ENCODE measurements at regions not wholly inside any gene's neighbourhood (a gene's known extent, or its start where the extent isn't known, plus 50 kb on each side); places are given as distances from the start of the nearest gene placed in this dataset.

DNA sequence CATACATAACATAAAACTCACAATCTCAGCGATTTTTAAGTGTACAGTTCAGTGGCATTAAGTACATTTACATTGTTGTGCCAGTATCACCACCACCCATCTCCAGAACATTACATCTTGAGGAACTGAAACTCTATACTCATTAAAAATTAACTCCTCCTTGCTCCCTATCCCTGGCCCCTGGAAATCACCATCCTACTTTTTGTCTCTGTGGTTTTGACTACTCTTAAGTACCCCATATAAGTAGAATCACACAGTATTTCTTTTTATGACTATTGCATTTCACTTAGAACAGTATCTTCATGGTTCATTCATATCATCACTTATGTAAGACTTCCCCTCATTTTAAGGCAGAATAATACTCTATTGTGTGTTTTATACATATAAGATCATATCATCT, 1108.1 kb downstream of the GRIK2 start:
- Histone ChIP-seq H3K79me2 (replicated peaks; ENCODE audit: insufficient read depth, low read length) (no peaks in the 10 kb centered on the region), H2AFZ (ENCODE audit: low read depth, low read length) (no peak overlapping the region), H3K9me2 (ENCODE audit: insufficient read depth, low read length) (no peaks in the 10 kb centered on the region), H3K9ac (ENCODE audit: low read length) (no peak overlapping the region), H3K36me3 (ENCODE audit: insufficient read depth, low read length) (no peaks in the 10 kb centered on the region), H3K4me3 (ENCODE audit: low read length) (no peak overlapping the region), H4K20me1 (ENCODE audit: insufficient read depth) (no peaks in the 10 kb centered on the region), H3F3A (ENCODE audit: insufficient read depth, low read length, poor library complexity, severe bottlenecking) (no peaks in the 10 kb centered on the region), H3K27me3 (ENCODE audit: insufficient read depth, low read depth, low read length) (no peaks in the 10 kb centered on the region), H3K27ac (ENCODE audit: low read length) (no peak overlapping the region), H3K4me2 (ENCODE audit: low read length) (no peak overlapping the region), H3K9me3 (ENCODE audit: low read length) (no peaks in the 10 kb centered on the region)
- TF ChIP-seq, protein P1, sequence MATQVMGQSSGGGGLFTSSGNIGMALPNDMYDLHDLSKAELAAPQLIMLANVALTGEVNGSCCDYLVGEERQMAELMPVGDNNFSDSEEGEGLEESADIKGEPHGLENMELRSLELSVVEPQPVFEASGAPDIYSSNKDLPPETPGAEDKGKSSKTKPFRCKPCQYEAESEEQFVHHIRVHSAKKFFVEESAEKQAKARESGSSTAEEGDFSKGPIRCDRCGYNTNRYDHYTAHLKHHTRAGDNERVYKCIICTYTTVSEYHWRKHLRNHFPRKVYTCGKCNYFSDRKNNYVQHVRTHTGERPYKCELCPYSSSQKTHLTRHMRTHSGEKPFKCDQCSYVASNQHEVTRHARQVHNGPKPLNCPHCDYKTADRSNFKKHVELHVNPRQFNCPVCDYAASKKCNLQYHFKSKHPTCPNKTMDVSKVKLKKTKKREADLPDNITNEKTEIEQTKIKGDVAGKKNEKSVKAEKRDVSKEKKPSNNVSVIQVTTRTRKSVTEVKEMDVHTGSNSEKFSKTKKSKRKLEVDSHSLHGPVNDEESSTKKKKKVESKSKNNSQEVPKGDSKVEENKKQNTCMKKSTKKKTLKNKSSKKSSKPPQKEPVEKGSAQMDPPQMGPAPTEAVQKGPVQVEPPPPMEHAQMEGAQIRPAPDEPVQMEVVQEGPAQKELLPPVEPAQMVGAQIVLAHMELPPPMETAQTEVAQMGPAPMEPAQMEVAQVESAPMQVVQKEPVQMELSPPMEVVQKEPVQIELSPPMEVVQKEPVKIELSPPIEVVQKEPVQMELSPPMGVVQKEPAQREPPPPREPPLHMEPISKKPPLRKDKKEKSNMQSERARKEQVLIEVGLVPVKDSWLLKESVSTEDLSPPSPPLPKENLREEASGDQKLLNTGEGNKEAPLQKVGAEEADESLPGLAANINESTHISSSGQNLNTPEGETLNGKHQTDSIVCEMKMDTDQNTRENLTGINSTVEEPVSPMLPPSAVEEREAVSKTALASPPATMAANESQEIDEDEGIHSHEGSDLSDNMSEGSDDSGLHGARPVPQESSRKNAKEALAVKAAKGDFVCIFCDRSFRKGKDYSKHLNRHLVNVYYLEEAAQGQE (IDR thresholded peaks at IDR 0.05; ENCODE audit: borderline replicate concordance), result no peak
- TF ChIP-seq EZH2 (IDR thresholded peaks at IDR 0.05; ENCODE audit: borderline replicate concordance, insufficient read depth, low read length, poor library complexity, severe bottlenecking) (no peak), SMC3 (conservative IDR thresholded peaks at IDR 0.05; ENCODE audit: poor library complexity) (no peak), EP300 (conservative IDR thresholded peaks at IDR 0.05; ENCODE audit: poor library complexity, severe bottlenecking) (no peak), POLR2AphosphoS5 (IDR thresholded peaks at IDR 0.05) (no peak), MXI1 (conservative IDR thresholded peaks at IDR 0.05; ENCODE audit: poor library complexity, severe bottlenecking) (no peak), RAD21 (conservative IDR thresholded peaks at IDR 0.05) (no peak), TAF1 (IDR thresholded peaks at IDR 0.05; ENCODE audit: low read depth) (no peak)
- TF ChIP-seq, protein P2, sequence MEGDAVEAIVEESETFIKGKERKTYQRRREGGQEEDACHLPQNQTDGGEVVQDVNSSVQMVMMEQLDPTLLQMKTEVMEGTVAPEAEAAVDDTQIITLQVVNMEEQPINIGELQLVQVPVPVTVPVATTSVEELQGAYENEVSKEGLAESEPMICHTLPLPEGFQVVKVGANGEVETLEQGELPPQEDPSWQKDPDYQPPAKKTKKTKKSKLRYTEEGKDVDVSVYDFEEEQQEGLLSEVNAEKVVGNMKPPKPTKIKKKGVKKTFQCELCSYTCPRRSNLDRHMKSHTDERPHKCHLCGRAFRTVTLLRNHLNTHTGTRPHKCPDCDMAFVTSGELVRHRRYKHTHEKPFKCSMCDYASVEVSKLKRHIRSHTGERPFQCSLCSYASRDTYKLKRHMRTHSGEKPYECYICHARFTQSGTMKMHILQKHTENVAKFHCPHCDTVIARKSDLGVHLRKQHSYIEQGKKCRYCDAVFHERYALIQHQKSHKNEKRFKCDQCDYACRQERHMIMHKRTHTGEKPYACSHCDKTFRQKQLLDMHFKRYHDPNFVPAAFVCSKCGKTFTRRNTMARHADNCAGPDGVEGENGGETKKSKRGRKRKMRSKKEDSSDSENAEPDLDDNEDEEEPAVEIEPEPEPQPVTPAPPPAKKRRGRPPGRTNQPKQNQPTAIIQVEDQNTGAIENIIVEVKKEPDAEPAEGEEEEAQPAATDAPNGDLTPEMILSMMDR (IDR thresholded peaks at IDR 0.05; ENCODE audit: poor library complexity, severe bottlenecking), result no peak

DNA sequence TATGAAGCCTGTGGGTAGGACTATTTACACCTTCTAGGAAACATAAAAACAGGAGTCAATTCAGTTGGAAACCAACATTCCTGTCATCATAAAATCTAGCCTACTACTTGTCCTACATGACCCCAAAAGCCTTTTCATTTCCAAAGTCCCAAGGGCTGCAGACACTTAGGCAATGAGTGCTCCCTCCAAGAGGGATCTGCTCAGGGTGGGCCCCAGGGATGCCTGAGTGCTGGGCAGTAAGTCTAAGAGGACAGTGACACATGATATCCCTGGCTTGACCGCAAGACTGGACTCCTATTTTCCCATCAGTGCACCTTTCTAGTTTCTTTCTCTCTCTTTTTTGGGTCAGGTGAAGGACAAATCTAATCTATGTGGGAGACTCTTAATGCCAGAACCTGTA, 1101.3 kb downstream of the GRIK2 start:
- Histone ChIP-seq H3K27me3 (ENCODE audit: insufficient read depth, low read depth, low read length) (no peaks in the 10 kb centered on the region), H3K36me3 (ENCODE audit: insufficient read depth, low read length) (no peaks in the 10 kb centered on the region), H4K20me1 (ENCODE audit: insufficient read depth) (no peaks in the 10 kb centered on the region), H3K4me3 (ENCODE audit: low read length) (no peak overlapping the region), H3K79me2 (replicated peaks; ENCODE audit: insufficient read depth, low read length) (no peaks in the 10 kb centered on the region), H2AFZ (ENCODE audit: low read depth, low read length) (no peak overlapping the region), H3K9ac (ENCODE audit: low read length) (no peak overlapping the region), H3K27ac (ENCODE audit: low read length) (no peak overlapping the region), H3F3A (ENCODE audit: insufficient read depth, low read length, poor library complexity, severe bottlenecking) (no peaks in the 10 kb centered on the region), H3K9me3 (ENCODE audit: low read length) (no peaks in the 10 kb centered on the region), H3K9me2 (ENCODE audit: insufficient read depth, low read length) (no peaks in the 10 kb centered on the region), H3K4me2 (ENCODE audit: low read length) (no peak overlapping the region)
- TF ChIP-seq RAD21 (conservative IDR thresholded peaks at IDR 0.05) (no peak), EP300 (conservative IDR thresholded peaks at IDR 0.05; ENCODE audit: poor library complexity, severe bottlenecking) (no peak), MXI1 (conservative IDR thresholded peaks at IDR 0.05; ENCODE audit: poor library complexity, severe bottlenecking) (no peak), SMC3 (conservative IDR thresholded peaks at IDR 0.05; ENCODE audit: poor library complexity) (no peak), EZH2 (IDR thresholded peaks at IDR 0.05; ENCODE audit: borderline replicate concordance, insufficient read depth, low read length, poor library complexity, severe bottlenecking) (no peak), POLR2AphosphoS5 (IDR thresholded peaks at IDR 0.05) (no peak), TAF1 (IDR thresholded peaks at IDR 0.05; ENCODE audit: low read depth) (no peak)
- TF ChIP-seq, protein P2 (IDR thresholded peaks at IDR 0.05; ENCODE audit: poor library complexity, severe bottlenecking), result no peak
- TF ChIP-seq, protein P1 (IDR thresholded peaks at IDR 0.05; ENCODE audit: borderline replicate concordance), result no peak
